ENCODE measurements at regions not wholly inside any gene's neighbourhood (a gene's known extent, or its start where the extent isn't known, plus 50 kb on each side); places are given as distances from the start of the nearest gene placed in this dataset.
A peak's percentile ranks its signal among the peaks of the same experiment; 100 is the strongest.

DNA sequence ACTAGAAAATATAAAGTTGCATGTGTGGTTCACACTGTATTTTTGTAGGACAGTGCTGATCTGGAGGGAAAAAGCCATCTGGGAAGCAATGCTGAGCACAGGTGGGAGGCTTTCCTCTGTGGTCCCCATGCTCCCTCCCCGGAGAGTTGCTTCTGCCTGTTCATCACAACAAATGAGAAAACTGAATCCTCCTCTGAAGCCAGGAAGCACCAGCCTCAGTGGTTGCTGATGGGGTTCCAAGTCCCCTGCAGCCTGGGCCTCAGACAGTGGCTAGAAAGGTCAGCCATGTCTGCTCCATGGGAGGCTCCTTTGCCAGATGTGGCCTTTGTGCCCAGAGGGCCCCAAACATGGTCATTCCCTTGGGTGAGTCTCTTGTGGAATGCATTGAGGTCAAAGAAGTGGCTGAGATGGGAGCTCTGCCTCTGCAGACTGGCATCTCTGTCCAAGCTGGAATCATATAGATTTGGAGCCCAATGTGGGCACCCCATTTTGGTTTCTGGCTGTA lies 77.6 kb downstream of the C5orf15 start:
- no peak overlapping the region for H2BK15ac ChIP-seq (ENCODE audit: low read length)
- H3K18ac ChIP-seq (ENCODE audit: extremely low read depth, low read length) = no peak overlapping the region
- no peaks in the 10 kb centered on the region for H3K23me2 ChIP-seq (ENCODE audit: low read depth, low read length)
- FAIRE-seq (no peak), DNase-seq (ENCODE audit: low read depth in 1 of 2, low spot score in 2 of 2) (no peak)
- H3K9ac ChIP-seq (replicated peaks in 1 of 4; ENCODE audit: extremely low read depth in 1 of 4, low read depth in 3 of 4, low read length in 3 of 4) = no peak overlapping the region
- H3K14ac ChIP-seq (ENCODE audit: insufficient read length) = no peak overlapping the region
- no peak overlapping the region for H3K56ac ChIP-seq (replicated peaks; ENCODE audit: insufficient read length, low read depth, low read length)
- no peaks in the 10 kb centered on the region for H3K36me3 ChIP-seq (ENCODE audit: control insufficient read depth in 2 of 4, insufficient read depth in 4 of 4, low read length in 3 of 4)
- H3K4me3 ChIP-seq (ENCODE audit: extremely low read depth in 1 of 4, insufficient read depth in 2 of 4, low read depth in 3 of 4, low read length in 4 of 4) = no peak overlapping the region
- H2AK5ac ChIP-seq (ENCODE audit: low read depth, low read length) = no peak overlapping the region
- H3K23ac ChIP-seq (ENCODE audit: insufficient read length) = no peak overlapping the region
- no peak overlapping the region for H2BK12ac ChIP-seq (ENCODE audit: low read depth, low read length)
- H3K27me3 ChIP-seq (replicated peaks in 1 of 4; ENCODE audit: control insufficient read depth in 3 of 4, extremely low read depth in 1 of 4, insufficient read depth in 3 of 4, low read length in 3 of 4) = no peaks in the 10 kb centered on the region; a peak in 1 of 7 replicates
- no peak overlapping the region for H3K4me2 ChIP-seq (ENCODE audit: insufficient read depth in 1 of 2, low read depth in 2 of 2, low read length in 2 of 2)
- H3K79me1 ChIP-seq (ENCODE audit: low read depth, low read length) = no peaks in the 10 kb centered on the region
- no peak overlapping the region for H4K91ac ChIP-seq (replicated peaks; ENCODE audit: insufficient read length, low read length)
- H4K20me1 ChIP-seq (replicated peaks in 1 of 2; ENCODE audit: control insufficient read depth in 1 of 2, insufficient read depth in 2 of 2, low read length in 2 of 2) = no peaks in the 10 kb centered on the region
- no peak overlapping the region for H2BK20ac ChIP-seq (ENCODE audit: low read length)
- H3K79me2 ChIP-seq (ENCODE audit: control insufficient read depth in 1 of 2, insufficient read depth in 2 of 2, low read length in 2 of 2) = no peaks in the 10 kb centered on the region
- no peak overlapping the region for H2AFZ ChIP-seq (ENCODE audit: low read length)
- no peaks in the 10 kb centered on the region for H3K9me3 ChIP-seq (ENCODE audit: insufficient read depth in 2 of 2, low read depth in 1 of 2, low read length in 1 of 2)
- no peaks in the 10 kb centered on the region for H3K4me1 ChIP-seq (replicated peaks in 1 of 4; ENCODE audit: control insufficient read depth in 3 of 4, insufficient read depth in 4 of 4, low read length in 3 of 4)
- H3K27ac ChIP-seq (ENCODE audit: low read depth, low read length) = no peak overlapping the region
- ChIA-PET POLR2A (ENCODE audit: partially characterized antibody) (no interaction called here), CTCF (ENCODE audit: partially characterized antibody) (no interaction called here)
- 79% methylated on average over 1 of the region's 1 CpG; no CpG with 5 or more reads in 1 of the 2 experiments for WGBS, 2 experiments (ENCODE audit: extremely low coverage in 1 of 2, insufficient coverage in 1 of 2, insufficient read length in 1 of 2, insufficient replicate concordance in 2 of 2, low coverage in 1 of 2, low lambda C conversion rate in 2 of 2, missing lambda C conversion rate in 1 of 2)
- H2BK5ac ChIP-seq (ENCODE audit: low read depth, low read length) = no peak overlapping the region
- no peak overlapping the region for H4K5ac ChIP-seq (ENCODE audit: insufficient read length, low read depth, low read length)
- no peak overlapping the region for H2BK120ac ChIP-seq (replicated peaks; ENCODE audit: low read depth, low read length)
- no peak overlapping the region for H3K4ac ChIP-seq (replicated peaks; ENCODE audit: insufficient read length, low read depth, low read length)
- H4K8ac ChIP-seq (ENCODE audit: extremely low read depth, insufficient read depth, low read length) = peak overlapping the region; percentile 28
- TF ChIP-seq BCL11A (IDR thresholded peaks at IDR 0.05; ENCODE audit: low read depth in 2 of 2, low read length in 2 of 2) (no peak), CBX5 (IDR thresholded peaks at IDR 0.05; ENCODE audit: low read depth, low read length) (no peak), GTF2F1 (IDR thresholded peaks at IDR 0.05; ENCODE audit: borderline replicate concordance, low read depth, low read length) (no peak), CBX8 (IDR thresholded peaks at IDR 0.05; ENCODE audit: borderline replicate concordance, low read depth, low read length) (no peak), SP1 (IDR thresholded peaks at IDR 0.05; ENCODE audit: low read depth, low read length) (no peak), NRF1 (IDR thresholded peaks at IDR 0.05; ENCODE audit: low read depth, low read length) (no peak), MAFK (IDR thresholded peaks at IDR 0.05; ENCODE audit: low read depth, low read length) (no peak)
- TF ChIP-seq, protein P1, sequence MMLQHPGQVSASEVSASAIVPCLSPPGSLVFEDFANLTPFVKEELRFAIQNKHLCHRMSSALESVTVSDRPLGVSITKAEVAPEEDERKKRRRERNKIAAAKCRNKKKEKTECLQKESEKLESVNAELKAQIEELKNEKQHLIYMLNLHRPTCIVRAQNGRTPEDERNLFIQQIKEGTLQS (IDR thresholded peaks at IDR 0.05; ENCODE audit: insufficient read depth, low read depth, low read length) = no peak
